Putamen (tissue), 1 donor: ENCODE measurements at regions not wholly inside any gene's neighbourhood (a gene's known extent, or its start where the extent isn't known, plus 50 kb on each side); places are given as distances from the start of the nearest gene placed in this dataset.

Experiments
- DNase-seq: peaks from one replicate; pipeline ENCODE4 v3.0.0-alpha.2; 2016; ENCODE audit warnings: low spot score

- no peak for DNase-seq
These were observed 101.5 kb upstream of the IRX6 start for GRCh38 chr16:55222486-55222885.

GRCh38 chr16:55225972-55226542 lies 97.9 kb upstream of the IRX6 start:
- DNase-seq, result no peak

- no peak for DNase-seq
These were observed 91.2 kb upstream of the IRX6 start for GRCh38 chr16:55232822-55233221.

- no peak for DNase-seq
These were observed 90.5 kb upstream of the IRX6 start for GRCh38 chr16:55233464-55233863.

- no peak for DNase-seq
These were observed 87.3 kb upstream of the IRX6 start for GRCh38 chr16:55236655-55237054.

GRCh38 chr16:55239723-55240122 lies 84.3 kb upstream of the IRX6 start:
- DNase-seq, result no peak

- no peak for DNase-seq
These were observed 83.1 kb upstream of the IRX6 start for GRCh38 chr16:55240888-55241287.

GRCh38 chr16:55242667-55243066 lies 81.3 kb upstream of the IRX6 start:
- DNase-seq, result no peak

- DNase-seq, result no peak
These were observed 75.9 kb upstream of the IRX6 start for GRCh38 chr16:55248058-55248457.

- no peak for DNase-seq
These were observed 75.5 kb upstream of the IRX6 start for GRCh38 chr16:55248494-55248893.

GRCh38 chr16:55249361-55249760 lies 74.6 kb upstream of the IRX6 start:
- no peak for DNase-seq

- DNase-seq, result no peak
These were observed 74.1 kb upstream of the IRX6 start for GRCh38 chr16:55249936-55250335.

GRCh38 chr16:55250701-55251100 lies 73.3 kb upstream of the IRX6 start:
- DNase-seq, result no peak

GRCh38 chr16:55251151-55251550 lies 72.9 kb upstream of the IRX6 start:
- no peak for DNase-seq

- DNase-seq, result no peak
These were observed 71.4 kb upstream of the IRX6 start for GRCh38 chr16:55252577-55252976.

- no peak for DNase-seq
These were observed 70.0 kb upstream of the IRX6 start for GRCh38 chr16:55253987-55254386.

GRCh38 chr16:55255733-55256282 lies 68.2 kb upstream of the IRX6 start:
- DNase-seq, result no peak

GRCh38 chr16:55256412-55257016 lies 67.5 kb upstream of the IRX6 start:
- DNase-seq, result no peak

GRCh38 chr16:55257966-55258613 lies 65.9 kb upstream of the IRX6 start:
- no peak for DNase-seq

GRCh38 chr16:55261301-55261700 lies 62.7 kb upstream of the IRX6 start:
- no peak for DNase-seq

GRCh38 chr16:55263271-55264250 lies 60.4 kb upstream of the IRX6 start:
- DNase-seq, result no peak

GRCh38 chr16:55264949-55265348 lies 59.1 kb upstream of the IRX6 start:
- DNase-seq, result no peak
